ENCODE measurements at regions not wholly inside any gene's neighbourhood (a gene's known extent, or its start where the extent isn't known, plus 50 kb on each side); places are given as distances from the start of the nearest gene placed in this dataset.

DNA sequence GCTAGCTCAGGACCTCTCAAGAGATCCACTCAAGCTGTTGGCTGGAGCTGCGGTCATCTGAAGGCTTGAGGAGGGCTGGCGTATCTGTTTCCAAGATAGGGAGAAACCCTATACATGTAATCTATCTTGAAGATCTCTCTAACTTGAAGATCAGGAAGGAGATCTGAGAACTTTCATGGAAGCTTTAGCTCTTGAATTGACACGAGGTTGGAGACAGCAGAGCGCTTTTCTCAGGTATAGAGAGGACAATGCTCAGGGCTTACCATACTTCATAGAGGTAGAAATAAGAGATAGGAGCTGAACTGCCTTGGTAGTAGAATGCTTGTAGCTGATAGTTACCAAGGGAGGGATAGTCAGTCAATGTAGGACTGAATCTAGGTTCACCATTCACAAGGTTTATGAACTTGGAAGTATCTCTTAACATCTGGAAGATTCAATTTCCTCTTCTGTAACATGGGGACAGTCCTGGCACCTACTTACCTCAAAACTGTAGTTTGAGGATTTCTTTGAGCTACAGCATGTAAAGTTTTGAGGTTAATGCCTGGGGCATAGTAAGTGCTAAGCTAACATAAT, 267.0 kb upstream of the MAF start:
- DNase-seq (ENCODE audit: low spot score), result no peak

DNA sequence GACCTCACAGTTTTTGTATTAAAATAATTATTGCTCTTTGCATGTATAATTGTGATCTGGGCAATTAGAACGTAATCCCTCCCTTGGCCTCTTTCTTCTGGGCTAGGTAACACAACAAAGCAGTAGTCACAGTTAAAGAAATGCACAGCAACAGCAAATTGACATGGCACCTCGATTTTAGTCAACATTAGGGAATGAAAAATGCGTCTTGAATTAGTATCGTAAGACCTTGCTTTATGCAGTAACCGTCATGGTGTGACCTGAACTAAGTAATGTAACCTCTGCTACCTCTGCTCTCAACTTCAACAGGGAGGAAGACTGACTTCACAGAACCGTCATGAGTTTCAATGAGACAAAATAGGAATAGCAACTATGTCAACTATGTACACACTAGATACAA, 265.4 kb upstream of the MAF start:
- DNase-seq (ENCODE audit: low spot score), result no peak

DNA sequence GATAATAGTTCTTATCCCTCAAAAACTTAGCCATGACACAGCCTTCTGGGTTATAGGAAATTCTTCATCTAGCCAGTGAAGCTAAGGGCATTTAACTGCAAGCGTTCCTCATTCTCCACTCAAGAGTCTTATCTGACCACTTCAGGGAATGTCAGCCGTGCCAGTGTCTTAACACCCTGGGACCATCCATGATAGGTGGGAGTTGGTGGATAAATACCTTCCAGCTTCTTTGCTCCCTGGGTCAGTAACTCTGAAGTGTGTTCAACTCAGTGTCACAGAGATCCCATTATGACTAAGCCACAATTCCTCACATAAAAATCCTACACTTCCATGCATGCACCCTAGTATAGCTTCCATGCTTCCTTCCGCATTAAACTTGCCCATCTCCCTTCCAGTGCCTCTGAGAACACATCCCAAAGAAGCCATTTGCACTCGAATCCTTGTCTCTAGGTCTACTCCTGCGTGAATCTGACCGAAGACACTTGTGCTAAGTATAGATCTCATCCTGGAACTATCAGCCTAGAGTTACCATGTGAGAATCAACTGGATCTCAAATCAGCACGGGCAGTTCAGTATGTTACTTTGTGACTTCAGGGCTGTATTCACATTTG, 264.3 kb upstream of the MAF start:
- DNase-seq (ENCODE audit: low spot score), result no peak

DNA sequence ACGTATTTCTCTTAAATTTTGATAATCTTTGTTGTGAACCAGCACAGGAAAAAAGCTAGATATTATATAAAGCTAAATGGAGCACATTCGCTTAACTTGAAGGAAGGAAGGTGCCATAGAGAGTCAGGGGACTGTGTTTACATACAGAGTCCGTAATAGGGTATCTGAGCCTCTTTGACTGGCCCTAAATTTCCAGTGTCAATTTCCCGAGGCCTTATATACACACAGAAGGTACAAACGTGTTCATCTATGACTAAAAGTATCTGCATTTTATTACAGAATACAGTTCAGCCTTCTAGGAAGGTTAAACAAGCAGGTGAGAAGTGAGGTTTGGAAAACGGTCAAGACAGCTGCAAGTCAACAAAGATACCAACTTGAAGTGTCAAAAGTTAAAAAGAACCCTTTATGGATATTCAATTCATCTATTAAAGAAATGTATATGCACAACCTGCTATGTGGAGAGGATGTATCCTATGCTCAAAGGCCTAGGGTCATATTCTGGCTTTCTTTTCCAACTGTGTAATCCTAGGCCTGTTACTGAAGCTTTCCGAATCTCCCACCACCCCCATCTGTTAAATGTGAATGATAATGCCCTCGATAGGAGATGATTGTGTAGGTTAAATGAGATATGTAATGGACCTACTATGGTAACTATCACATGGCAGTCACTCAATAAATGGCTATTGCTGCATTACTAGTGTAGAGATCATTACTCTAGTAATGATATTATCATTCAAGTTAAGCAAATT, 263.7 kb upstream of the MAF start:
- no peak for DNase-seq (ENCODE audit: low spot score)

DNA sequence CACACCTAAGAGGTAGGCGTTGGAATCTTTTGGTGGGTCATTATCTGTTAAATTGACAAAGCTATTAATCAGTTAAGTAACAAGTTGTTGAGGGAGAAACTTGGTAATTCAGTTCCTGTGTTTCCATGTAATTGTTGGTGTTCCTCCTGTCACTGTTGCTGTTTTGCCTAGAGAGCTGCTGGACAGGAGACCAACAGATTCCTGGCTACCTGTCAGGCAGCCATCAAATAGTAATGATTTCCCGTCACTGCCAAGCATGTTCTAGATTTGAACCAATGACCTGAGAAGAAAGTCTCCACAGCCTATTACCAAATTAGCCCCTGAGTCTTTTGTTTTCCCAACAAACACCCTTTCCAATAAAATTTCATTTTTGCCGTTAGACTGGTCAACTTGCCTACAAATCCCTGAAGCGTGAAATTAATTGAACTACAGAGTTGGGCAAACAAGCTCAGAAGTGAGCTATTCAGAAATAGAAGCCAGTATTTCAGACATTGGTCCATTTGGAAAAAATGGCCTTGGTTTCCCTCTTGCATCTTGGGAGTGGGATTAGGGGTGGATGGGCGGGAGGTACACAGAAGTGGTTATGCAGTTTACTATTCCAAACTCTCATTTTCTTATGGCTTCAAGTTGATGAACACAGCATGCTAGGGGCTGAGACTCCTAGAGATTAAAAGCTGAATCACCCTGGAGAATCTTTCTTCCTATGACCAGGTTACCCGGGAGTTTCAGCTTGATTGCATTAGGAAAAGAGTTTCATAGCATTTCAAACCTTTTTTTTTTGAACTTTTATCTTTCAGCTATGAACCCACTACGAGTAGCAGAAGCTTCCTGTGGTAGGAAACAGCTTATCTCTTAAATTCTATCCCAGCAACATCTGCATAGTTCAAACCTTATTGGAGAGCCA, 262.8 kb upstream of the MAF start:
- DNase-seq (ENCODE audit: low spot score), result no peak

DNA sequence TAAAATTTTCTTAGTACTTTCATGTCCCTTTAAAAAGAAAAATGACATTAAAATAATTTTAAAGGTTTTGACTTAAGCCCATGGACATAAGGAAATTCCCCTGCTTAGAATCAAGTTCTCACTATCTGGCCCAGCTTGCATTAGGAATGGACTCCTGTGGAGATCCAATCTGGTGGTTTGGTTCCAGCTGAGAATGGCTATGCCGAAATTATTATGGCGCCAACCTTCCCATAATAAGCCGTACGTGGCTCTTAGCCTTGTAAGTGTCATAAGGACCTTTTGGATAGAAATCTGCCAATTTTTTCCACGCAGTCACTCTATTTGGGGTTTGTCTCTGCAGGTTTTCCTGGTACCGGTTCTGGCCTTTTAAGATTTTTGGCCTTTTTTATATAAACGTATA, 262.1 kb upstream of the MAF start:
- DNase-seq (ENCODE audit: low spot score), result no peak

DNA sequence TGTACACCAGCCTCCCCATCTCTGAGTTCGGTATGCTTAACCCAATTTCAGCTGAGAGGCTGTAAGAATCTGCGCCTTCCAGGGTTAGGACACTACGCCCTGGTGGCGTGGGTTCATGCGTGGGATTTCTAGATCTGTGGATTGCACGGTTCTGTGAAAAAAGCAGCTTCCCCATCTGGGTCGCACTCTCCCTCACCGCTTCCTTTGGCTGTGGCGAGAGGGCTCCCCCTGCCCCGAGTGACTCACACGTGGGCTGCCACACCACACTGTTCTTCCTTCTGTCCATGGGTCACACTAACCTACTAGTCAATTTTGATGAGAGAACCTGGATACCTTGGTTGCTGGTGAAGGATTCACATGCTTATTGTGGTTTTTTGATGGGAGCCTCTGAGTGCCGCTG, 256.0 kb upstream of the MAF start:
- no peak for DNase-seq (ENCODE audit: low spot score)

DNA sequence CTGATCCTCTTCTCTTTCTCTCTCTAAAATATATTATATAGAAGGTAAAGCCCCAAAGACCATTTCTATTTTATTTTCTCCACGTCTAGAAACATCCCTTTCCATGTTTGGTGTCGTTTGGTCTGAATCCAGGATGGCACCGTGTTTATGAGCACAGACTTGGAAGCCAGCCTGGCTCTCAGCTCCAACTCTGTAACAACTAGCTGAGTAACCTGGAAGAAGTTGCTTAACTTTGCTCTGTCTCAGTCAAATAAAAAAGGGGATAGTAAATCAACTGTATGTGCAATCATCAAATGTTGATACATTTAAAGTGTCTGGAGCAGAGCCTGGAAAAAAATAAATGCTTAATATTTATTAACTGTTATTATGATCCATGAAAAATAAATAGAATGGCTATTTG, 249.8 kb upstream of the MAF start:
- DNase-seq (ENCODE audit: low spot score), result no peak

DNA sequence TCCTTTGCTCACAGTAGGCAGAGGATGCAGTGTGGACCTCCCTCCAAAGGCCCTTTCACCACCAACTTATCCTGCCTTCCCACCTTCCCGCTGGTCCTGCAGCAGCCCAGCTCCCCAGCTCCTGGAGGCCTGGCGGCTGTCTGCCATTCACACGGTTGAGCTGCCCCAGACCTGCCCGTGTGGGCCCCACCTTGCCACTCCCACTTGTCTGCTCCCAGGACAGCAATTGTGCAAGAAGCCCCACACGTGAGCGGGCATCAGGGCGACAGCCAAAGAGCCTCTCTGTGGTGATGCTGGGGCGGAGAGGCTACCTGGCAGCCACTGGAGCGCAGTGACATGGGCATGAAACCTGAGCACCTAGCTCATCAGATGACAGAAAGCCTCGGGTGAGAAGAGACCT, 248.6 kb upstream of the MAF start:
- no peak for DNase-seq (ENCODE audit: low spot score)

DNA sequence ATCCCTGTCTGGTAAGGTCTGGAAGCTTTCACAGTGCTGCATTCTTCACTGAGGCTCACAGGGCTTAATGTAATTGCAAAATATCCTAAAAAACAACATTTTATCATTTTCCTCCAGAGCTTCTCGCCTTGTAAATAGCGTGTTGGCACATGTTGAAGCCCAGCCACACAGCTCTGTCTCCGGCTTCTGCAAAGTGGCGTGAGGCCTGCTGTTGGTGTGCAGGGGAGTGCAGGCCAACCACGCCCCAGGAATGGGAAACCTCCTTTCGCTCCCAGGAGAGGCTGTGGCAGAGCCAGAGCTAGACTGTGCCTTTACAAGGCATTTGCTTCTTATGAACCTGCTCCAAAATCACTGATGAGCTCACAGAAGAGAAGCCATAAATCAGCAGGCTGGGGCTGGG, 248.2 kb upstream of the MAF start:
- peak; percentile 47 for DNase-seq (ENCODE audit: low spot score)

DNA sequence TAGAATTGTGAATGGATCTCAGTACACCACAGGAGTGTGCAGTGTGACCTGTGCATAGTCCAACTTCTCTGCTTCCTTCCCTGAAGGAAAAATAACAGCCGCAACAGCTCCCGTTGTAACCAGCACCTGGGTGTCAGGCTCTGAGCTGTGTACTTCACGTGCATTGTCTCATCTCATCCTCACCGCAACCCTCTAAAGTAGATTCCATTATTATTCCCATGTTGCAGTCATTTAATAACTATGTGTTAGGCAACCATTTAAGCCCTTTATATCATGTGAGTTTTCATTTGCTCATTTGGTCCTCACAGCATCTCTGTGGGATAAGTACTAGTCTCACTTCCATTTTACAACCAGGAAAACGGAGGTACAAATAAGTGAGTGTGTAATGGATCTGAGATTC, 247.0 kb upstream of the MAF start:
- DNase-seq (ENCODE audit: low spot score), result no peak

DNA sequence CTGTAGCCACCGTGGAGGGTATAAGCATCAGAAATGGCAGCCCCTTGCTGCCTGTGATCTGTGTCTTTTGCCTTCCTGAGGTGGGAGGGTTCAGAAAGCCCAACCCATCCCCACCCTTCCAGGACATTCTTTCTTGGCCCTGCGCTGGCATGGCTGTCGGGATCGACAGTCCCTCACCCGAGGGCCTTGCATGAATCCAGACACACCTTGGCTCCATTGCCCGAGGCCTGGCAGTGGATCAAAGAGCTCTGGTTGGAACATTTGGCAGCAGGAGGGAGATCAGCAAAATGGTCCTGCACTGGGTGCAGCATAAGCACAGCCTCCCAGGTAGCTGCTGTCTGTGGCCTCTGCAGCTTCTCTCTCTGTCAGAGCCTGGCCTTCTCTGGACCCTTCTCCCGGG, 246.6 kb upstream of the MAF start:
- DNase-seq (ENCODE audit: low spot score), result no peak

DNA sequence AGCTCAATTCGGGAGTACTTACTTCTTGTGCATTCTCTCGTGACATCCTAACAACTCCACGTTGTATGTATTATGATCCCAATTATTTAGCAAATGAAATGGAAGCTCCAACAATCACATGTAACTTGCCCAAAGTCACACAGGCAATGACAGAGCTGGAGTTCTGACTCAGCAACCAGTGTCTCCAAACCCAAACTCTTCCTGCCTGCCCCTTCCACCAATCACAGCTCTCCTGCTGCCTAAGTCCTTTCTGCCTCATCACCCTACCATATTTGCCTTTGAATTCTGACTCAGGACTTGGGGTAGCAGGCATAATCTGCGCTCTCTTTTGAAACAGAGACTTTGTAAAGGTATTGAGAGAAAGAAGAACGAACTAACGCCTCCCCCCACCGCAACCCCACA, 245.2 kb upstream of the MAF start:
- no peak for DNase-seq (ENCODE audit: low spot score)

DNA sequence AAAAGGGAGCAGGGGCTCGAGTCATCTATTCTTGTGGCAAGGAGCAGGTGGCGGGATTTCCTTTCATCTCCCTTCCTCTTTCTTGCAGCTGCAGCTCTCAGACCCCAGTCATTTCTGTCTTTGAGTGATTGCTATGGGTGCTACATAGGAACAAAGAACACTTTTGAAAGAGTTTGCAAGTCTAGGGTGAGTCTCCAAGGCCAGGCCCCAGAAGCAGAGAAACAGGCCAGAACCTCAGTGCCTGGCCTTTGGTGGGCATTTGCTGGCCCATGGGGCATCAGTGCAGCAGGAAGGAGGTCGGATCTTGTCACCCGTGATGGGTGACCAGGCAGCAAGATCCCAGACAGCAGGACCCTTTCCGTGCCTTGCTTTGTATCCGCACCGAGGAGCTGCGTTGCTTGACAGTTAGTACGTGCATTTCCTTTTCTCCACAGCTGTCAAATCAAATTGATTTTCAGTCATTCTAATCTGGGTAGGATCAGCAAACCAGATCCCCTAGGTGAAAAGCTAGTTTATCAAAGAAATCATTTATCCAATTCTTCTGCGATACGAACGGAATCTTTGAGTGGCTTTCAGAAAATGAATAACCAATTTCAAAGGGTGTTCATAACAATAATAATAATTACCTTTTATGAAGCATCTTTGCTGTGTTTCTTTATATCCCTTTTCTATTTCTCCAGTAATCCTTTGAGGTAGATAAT, 244.6 kb upstream of the MAF start:
- no peak for DNase-seq (ENCODE audit: low spot score)

DNA sequence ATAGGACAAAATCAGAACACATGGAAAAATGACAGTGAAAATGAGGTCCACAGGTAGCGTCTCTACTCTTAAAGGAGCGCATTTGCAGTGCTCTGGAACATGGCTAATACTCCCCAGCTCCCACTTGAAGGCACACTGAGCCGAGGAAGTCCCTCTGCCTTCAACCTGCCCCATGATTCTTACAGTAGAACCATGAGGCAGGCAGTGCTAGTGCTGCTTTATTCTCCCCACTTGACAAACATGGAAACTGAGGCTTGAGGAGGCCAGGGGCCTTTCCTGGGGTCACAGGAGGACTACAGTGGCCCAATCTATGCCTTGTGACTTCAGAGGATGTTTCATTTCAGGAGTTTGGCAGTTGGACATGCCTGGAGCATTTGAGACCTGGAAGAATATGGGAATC, 244.1 kb upstream of the MAF start:
- no peak for DNase-seq (ENCODE audit: low spot score)

DNA sequence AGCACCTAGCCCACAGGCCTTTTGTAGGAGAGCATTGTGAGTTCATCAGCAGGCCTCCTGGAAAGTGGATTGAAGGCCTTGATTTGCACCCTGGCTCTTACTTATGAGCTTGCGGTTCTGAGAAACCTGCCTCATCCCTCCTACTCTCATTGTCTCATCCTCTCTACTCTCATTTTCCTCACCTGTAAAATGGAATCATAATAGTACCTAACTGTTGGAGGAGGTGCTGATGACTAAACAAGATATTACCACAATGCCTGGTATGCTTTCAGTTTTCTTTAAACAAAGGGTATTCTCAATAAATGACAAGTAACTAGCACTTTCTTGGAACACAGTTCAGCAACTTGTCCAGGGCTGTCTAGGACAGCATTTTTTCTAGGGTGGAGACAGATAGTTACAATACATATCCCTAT, 243.1 kb upstream of the MAF start:
- no peak for DNase-seq (ENCODE audit: low spot score)

DNA sequence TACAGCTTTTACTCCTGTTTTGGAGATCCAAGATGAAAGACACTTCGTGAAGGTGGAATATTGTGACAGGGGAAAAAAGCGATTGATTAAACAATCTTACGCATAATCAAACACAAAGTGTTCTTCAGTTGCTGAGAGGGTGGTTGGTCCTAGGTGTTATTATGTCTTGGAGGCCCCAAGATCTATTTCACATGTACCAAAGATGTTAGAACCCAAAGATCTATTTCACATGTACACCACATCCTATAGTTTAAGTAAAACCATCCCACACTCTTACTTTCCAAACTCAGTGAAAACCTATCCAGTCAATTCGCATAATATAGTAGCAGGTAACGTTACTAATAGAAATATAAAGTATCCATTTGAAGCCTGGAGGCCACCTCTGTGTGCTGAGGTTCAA, 242.6 kb upstream of the MAF start:
- DNase-seq (ENCODE audit: low spot score), result no peak

DNA sequence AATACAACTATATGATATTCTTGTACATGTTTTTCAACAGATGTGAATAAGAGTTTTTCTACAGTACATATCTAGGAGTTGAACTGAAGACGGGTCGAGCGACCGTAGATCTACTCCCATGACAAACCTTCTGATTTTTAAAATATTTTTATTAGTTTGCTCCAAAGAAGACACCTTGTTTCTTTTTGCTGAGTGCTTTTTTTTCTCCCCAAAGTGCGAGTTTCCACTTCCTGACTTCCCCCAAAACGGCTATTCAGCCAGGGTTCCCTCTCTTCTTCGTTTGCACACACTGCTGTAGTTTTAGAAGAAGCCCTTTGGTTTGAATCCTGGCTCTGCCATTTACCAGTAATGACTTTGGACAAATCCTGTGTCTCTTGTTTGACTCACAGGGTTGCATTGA, 241.7 kb upstream of the MAF start:
- no peak for DNase-seq (ENCODE audit: low spot score)

DNA sequence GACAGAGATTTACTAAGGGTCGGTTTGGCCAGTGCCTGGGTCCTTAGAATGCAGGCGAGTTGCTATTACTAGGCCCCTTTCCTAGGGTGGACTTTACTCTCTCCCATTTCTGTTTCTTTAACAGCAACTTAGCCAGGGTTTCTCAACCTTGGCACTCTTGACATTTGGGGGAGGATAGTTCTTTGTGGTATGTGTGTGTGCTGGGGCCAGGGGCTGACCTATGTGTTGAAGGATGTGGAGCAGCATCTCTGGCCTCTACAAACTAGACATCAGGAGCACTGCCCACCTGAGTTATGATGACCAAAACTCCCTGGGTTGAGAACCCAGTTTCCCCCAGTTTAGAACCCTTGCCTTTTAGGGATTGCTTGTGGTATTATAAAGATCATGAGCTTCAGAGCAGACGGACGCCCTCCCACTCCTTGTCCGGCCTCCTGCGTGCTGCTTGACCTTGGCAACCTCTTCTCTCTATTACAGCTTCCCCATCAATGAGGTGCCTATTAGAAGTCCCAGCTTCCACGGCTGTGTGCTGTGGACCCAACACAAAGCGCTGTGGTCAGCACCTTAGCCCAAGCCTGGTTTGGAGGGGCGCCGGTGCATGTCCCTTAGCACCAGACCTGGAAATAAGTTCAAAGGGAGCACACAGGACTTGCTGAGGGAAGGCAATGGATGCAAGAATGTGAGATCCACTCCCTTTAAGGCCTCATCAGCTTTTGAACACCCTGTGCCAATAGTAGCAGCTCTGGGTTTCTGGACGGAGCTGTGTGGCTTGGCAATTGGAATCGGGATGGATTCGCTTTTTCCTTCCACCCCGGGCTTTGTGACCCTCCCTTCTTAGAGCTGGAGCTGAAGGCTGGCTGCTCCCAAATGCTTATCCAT, 239.2 kb upstream of the MAF start:
- peak; percentile 51 for DNase-seq (ENCODE audit: low spot score)

DNA sequence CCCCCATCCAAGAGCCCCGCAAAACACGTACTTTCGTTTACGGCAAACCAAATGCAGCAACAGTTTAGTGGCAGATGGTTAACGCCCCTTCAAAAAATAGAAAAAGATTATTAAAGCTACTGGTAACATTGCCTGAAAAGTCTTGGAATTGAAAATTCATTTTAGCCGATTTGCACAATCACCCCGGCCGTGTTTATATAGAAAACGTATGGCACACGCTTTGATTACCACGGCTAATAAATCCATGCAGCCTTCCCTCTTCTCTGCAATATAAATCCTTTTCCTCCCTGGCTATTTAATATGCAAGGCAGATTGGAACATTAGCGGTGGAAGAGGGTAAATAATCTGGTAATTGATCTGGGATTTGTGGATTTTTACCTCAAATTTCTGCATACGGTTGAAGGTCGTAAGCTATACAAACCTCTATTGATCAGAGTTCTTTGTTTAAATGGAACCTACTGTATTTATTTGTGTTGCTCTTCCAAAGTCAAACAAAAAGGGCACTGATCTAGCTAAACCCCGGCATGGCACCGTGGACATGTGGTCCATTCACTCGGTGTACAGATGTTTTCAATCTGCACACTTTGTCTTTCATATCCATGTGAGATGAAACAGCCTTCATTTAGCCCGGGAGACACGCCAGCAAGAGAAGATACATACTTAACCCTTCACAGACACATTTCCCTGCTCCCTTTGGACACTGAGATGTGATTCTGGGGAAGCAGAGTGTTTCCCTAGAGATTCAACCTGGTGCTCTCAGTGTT, 238.1 kb upstream of the MAF start:
- no peak for DNase-seq (ENCODE audit: low spot score)

Data from ureter (tissue), 1 donor.